Endothelial cell of umbilical vein (primary cell): ENCODE measurements at regions not wholly inside any gene's neighbourhood (a gene's known extent, or its start where the extent isn't known, plus 50 kb on each side); places are given as distances from the start of the nearest gene placed in this dataset.

Experiments used
- CTCF ChIP-seq, 2 donors: IDR thresholded peaks; 1 replicate in 1 of 2; 2 replicates in 1 of 2; pipeline ENCODE4 v1.5.1; 2011; ENCODE audit warnings: low read length in 2 of 2, mild to moderate bottlenecking in 2 of 2, moderate library complexity in 2 of 2, control low read depth in 1 of 2, inconsistent platforms in 1 of 2, low read depth in 1 of 2; ENCODE audit not compliant: insufficient read depth in 1 of 2; ENCODE audit errors: extremely low read depth in 1 of 2
- EZH2 ChIP-seq: IDR thresholded peaks from 2 replicates; pipeline ENCODE4 v1.6.1; 2012; ENCODE audit warnings: borderline replicate concordance, low read depth, mild to moderate bottlenecking, moderate library complexity, low read length, inconsistent platforms; ENCODE audit not compliant: severe bottlenecking
- GATA2 ChIP-seq: IDR thresholded peaks from 2 replicates; pipeline ENCODE4 v1.7.0; 2011; ENCODE audit warnings: low read depth, mild to moderate bottlenecking, moderate library complexity, mixed read lengths, low read length; ENCODE audit not compliant: insufficient read length, insufficient read depth
- MAX ChIP-seq: IDR thresholded peaks from 2 replicates; pipeline ENCODE4 v1.6.1; 2011; ENCODE audit not compliant: insufficient read depth, insufficient read length
- MYC ChIP-seq: IDR thresholded peaks from one replicate; pipeline ENCODE4 v1.6.1; 2011; ENCODE audit warnings: mild to moderate bottlenecking, low read depth, low read length
- POLR2A ChIP-seq: IDR thresholded peaks from 2 replicates; pipeline ENCODE4 v1.6.1; 2012; ENCODE audit warnings: low read depth, mild to moderate bottlenecking, control low read depth, low read length
- POLR2AphosphoS5 ChIP-seq: IDR thresholded peaks from 2 replicates; pipeline ENCODE4 v1.6.1; 2012; ENCODE audit warnings: low read depth, mild to moderate bottlenecking, control low read depth, low read length, moderate library complexity; ENCODE audit not compliant: insufficient read depth

GRCh38 chr2:53315149-53315548 is 452.5 kb upstream of the CHAC2 start:
- TF ChIP-seq POLR2AphosphoS5 = no peak
- TF ChIP-seq MAX = no peak
- TF ChIP-seq CTCF (IDR thresholded peaks at IDR 0.05; ENCODE audit: extremely low read depth in 1 of 2, insufficient read depth in 1 of 2, low read depth in 1 of 2, low read length in 2 of 2) = no peak
- no peak for TF ChIP-seq POLR2A
- no peak for TF ChIP-seq EZH2
- no peak for TF ChIP-seq MYC
- TF ChIP-seq GATA2 = no peak
